HL-60 (cell line): ENCODE measurements at regions not wholly inside any gene's neighbourhood (a gene's known extent, or its start where the extent isn't known, plus 50 kb on each side); places are given as distances from the start of the nearest gene placed in this dataset.

Experiments
- DNase-seq, 2 experiments: peaks; one replicate each; pipeline ENCODE4 v3.0.0-alpha.2; 2010 to 2020; ENCODE audit warnings: low read depth in 1 of 2, low spot score in 1 of 2
- H3K27ac ChIP-seq: fragments of 250-450 bp; sonication (Bioruptor Pico); replicated peaks from 2 replicates; pipeline ENCODE4 v1.5.1; 2020; ENCODE audit warnings: mild to moderate bottlenecking, moderate library complexity
- H3K27me3 ChIP-seq: fragments of 250-450 bp; sonication (Bioruptor Pico); 2 replicates; pipeline ENCODE4 v1.5.1; 2021; ENCODE audit warnings: mild to moderate bottlenecking, moderate library complexity; ENCODE audit not compliant: insufficient read depth, poor library complexity, severe bottlenecking
- H3K4me3 ChIP-seq: replicated peaks from 2 replicates; pipeline ENCODE4 v1.5.1; 2011; ENCODE audit warnings: mild to moderate bottlenecking, control low read depth, low read length; ENCODE audit not compliant: insufficient read depth
- GABPA ChIP-seq: IDR thresholded peaks from 2 replicates; pipeline ENCODE4 v1.6.1; 2012; ENCODE audit warnings: low read depth
- POLR2AphosphoS5 ChIP-seq: IDR thresholded peaks from 2 replicates; pipeline ENCODE4 v1.6.1; 2012; ENCODE audit warnings: low read depth
- SPI1 ChIP-seq: IDR thresholded peaks from 2 replicates; pipeline ENCODE4 v1.6.1; 2012; ENCODE audit warnings: low read depth, mild to moderate bottlenecking, borderline replicate concordance
- TF ChIP-seq, protein P1 (sequence below): IDR thresholded peaks from one replicate; pipeline ENCODE4 v1.5.1; 2011; ENCODE audit warnings: low read length, control low read depth, inconsistent platforms; ENCODE audit not compliant: insufficient read depth
- TF ChIP-seq, protein P2 (sequence below): IDR thresholded peaks from 2 replicates; pipeline ENCODE4 v1.6.1; 2012; ENCODE audit warnings: low read depth; ENCODE audit not compliant: insufficient replicate concordance

DNA sequence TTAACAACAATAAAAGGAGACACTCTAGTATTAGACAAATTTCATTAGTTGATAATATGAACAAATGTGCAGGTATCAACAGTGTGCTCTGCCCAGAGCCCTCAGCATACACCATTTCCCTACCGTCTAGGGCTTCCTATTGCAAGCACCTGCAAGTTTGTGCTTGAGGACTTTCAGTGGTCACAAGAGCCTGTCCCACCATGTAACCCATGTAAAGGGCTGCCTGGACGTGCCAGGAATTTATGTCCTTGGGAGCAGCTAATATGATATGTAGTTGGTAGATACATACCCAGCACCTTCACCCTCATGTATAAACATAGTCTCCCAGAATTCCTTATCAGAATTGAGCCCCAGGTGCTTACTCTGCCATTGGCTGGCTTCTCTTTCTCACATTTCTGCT is 128.0 kb downstream of the UFM1 start:
- no peak for DNase-seq
- H3K27me3 ChIP-seq, result no peaks in the 10 kb centered on the region
- no peak overlapping the region for H3K4me3 ChIP-seq
- TF ChIP-seq, protein P1, sequence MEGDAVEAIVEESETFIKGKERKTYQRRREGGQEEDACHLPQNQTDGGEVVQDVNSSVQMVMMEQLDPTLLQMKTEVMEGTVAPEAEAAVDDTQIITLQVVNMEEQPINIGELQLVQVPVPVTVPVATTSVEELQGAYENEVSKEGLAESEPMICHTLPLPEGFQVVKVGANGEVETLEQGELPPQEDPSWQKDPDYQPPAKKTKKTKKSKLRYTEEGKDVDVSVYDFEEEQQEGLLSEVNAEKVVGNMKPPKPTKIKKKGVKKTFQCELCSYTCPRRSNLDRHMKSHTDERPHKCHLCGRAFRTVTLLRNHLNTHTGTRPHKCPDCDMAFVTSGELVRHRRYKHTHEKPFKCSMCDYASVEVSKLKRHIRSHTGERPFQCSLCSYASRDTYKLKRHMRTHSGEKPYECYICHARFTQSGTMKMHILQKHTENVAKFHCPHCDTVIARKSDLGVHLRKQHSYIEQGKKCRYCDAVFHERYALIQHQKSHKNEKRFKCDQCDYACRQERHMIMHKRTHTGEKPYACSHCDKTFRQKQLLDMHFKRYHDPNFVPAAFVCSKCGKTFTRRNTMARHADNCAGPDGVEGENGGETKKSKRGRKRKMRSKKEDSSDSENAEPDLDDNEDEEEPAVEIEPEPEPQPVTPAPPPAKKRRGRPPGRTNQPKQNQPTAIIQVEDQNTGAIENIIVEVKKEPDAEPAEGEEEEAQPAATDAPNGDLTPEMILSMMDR, result no peak
- H3K27ac ChIP-seq, result no peak overlapping the region

DNA sequence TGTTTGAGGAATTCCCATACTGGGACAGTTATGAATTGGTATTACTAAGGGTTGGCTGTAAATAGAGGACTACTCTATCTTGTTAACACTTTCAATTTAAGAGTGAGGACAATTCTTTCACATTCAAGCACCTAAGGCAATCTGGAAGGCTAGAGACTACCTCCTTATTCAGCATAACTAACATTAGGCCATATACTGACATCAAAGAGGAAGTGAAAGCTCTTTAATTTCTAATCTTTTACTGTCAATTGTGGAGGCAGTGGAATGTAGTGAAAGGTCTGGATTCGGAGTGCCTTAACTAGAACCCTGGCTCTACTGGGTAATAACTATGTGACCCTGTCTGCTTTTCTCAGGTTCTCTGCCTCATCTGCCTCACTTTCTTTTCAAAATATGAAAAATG is 134.0 kb downstream of the UFM1 start:
- no peak for DNase-seq
- Histone ChIP-seq H3K4me3 (no peak overlapping the region), H3K27me3 (no peaks in the 10 kb centered on the region), H3K27ac (no peak overlapping the region)
- TF ChIP-seq POLR2AphosphoS5 (no peak), SPI1 (no peak; the same call in 1 of the 2 replicates), GABPA (no peak)
- TF ChIP-seq, protein P2, sequence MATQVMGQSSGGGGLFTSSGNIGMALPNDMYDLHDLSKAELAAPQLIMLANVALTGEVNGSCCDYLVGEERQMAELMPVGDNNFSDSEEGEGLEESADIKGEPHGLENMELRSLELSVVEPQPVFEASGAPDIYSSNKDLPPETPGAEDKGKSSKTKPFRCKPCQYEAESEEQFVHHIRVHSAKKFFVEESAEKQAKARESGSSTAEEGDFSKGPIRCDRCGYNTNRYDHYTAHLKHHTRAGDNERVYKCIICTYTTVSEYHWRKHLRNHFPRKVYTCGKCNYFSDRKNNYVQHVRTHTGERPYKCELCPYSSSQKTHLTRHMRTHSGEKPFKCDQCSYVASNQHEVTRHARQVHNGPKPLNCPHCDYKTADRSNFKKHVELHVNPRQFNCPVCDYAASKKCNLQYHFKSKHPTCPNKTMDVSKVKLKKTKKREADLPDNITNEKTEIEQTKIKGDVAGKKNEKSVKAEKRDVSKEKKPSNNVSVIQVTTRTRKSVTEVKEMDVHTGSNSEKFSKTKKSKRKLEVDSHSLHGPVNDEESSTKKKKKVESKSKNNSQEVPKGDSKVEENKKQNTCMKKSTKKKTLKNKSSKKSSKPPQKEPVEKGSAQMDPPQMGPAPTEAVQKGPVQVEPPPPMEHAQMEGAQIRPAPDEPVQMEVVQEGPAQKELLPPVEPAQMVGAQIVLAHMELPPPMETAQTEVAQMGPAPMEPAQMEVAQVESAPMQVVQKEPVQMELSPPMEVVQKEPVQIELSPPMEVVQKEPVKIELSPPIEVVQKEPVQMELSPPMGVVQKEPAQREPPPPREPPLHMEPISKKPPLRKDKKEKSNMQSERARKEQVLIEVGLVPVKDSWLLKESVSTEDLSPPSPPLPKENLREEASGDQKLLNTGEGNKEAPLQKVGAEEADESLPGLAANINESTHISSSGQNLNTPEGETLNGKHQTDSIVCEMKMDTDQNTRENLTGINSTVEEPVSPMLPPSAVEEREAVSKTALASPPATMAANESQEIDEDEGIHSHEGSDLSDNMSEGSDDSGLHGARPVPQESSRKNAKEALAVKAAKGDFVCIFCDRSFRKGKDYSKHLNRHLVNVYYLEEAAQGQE, result no peak
- TF ChIP-seq, protein P1, result no peak

DNA sequence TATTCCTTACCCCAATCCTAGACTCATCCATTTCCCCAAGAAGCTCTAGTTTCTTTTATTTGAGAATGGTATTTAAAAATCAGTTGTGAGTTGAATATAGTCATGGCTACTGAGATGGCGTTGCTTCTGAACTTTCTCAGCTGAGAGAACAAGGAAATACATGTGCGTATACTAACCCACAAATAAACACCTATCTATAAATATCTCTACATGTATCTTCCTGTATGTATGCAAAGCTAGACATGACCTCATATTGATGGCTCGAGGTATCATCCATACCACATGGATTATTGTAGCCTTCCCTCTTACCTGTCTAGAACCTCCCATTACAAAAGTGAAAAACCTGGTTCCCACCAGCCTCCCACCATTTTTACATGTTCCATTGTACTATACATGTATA is 141.0 kb downstream of the UFM1 start:
- Histone ChIP-seq H3K4me3 (no peak overlapping the region), H3K27ac (no peak overlapping the region), H3K27me3 (no peaks in the 10 kb centered on the region)
- DNase-seq, result no peak
- TF ChIP-seq SPI1 (no peak), POLR2AphosphoS5 (no peak), GABPA (no peak)
- TF ChIP-seq, protein P1, result no peak
- TF ChIP-seq, protein P2, result no peak

DNA sequence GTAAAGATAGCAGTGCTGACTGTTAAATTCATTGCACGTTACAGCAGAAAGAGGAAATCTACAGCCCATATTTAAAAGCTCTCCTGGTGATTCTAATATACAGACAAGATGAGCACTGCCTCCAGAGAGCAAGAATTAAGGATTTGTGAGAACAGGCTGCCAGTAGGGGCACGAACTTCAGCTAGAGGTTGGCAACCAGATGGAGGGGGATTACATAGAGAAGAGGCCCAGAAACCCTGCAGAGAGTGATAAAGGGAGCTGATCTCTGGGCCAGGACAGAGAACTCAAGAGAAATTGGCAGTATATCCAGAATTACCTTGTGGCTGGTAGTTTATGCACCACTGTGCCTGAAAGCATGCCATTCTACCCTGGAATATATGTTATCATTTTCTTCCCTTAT is 144.8 kb downstream of the UFM1 start:
- H3K4me3 ChIP-seq, result no peak overlapping the region
- H3K27me3 ChIP-seq, result no peaks in the 10 kb centered on the region
- no peak for DNase-seq
- no peak overlapping the region for H3K27ac ChIP-seq
- TF ChIP-seq POLR2AphosphoS5 (no peak), SPI1 (no peak), GABPA (no peak)
- TF ChIP-seq, protein P2, result no peak
- TF ChIP-seq, protein P1, result no peak
